ENCODE measurements at regions not wholly inside any gene's neighbourhood (a gene's known extent, or its start where the extent isn't known, plus 50 kb on each side); places are given as distances from the start of the nearest gene placed in this dataset.

- Histone ChIP-seq H3K4me1 (ENCODE audit: control insufficient read depth in 3 of 3, insufficient read depth in 3 of 3, low read length in 3 of 3) (no peaks in the 10 kb centered on the region), H3K36me3 (ENCODE audit: control insufficient read depth in 3 of 3, insufficient read depth in 3 of 3, low read length in 3 of 3) (no peaks in the 10 kb centered on the region), H3K9ac (ENCODE audit: low read depth in 1 of 3, low read length in 3 of 3) (no peak overlapping the region), H3K9me3 (ENCODE audit: control insufficient read depth in 3 of 3, low read length in 3 of 3) (no peaks in the 10 kb centered on the region), H3K4me3 (ENCODE audit: low read length in 3 of 3) (no peak overlapping the region), H3K27ac (ENCODE audit: low read depth, low read length) (no peak overlapping the region), H3K27me3 (ENCODE audit: control insufficient read depth in 3 of 3, insufficient read depth in 3 of 3, low read length in 3 of 3) (no peaks in the 10 kb centered on the region)
Measured at GRCh38 chr3:167920747-167921146, 175.0 kb downstream of the GOLIM4 start.

DNA sequence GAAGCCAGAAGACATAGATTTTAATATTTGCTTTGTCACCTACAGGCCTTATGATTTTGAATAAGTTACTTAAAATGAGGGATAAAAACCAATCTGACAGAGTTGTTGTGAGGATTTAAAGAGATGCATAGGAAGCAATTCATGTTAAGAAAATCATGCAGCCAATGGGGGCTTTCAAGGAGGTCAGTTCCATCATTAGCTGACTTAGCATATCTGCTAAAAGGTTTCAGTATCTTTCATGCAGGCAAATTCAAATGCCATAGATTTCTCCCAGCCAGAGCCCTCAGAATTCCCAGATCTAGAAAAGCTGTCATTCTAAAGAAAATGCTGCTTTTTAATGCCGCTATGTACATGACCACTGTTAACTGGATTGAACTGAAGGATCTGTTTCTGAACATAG, 176.1 kb downstream of the GOLIM4 start:
- Histone ChIP-seq H3K4me3 (ENCODE audit: low read length in 3 of 3) (no peak overlapping the region), H3K27me3 (ENCODE audit: control insufficient read depth in 3 of 3, insufficient read depth in 3 of 3, low read length in 3 of 3) (no peaks in the 10 kb centered on the region), H3K4me1 (ENCODE audit: control insufficient read depth in 3 of 3, insufficient read depth in 3 of 3, low read length in 3 of 3) (no peaks in the 10 kb centered on the region), H3K27ac (ENCODE audit: low read depth, low read length) (no peak overlapping the region), H3K9me3 (ENCODE audit: control insufficient read depth in 3 of 3, low read length in 3 of 3) (no peaks in the 10 kb centered on the region), H3K9ac (ENCODE audit: low read depth in 1 of 3, low read length in 3 of 3) (no peak overlapping the region), H3K36me3 (ENCODE audit: control insufficient read depth in 3 of 3, insufficient read depth in 3 of 3, low read length in 3 of 3) (no peaks in the 10 kb centered on the region)

GRCh38 chr3:167918686-167919085, 177.0 kb downstream of the GOLIM4 start:
- Histone ChIP-seq H3K27ac (ENCODE audit: low read depth, low read length) (no peak overlapping the region), H3K4me1 (ENCODE audit: control insufficient read depth in 3 of 3, insufficient read depth in 3 of 3, low read length in 3 of 3) (no peaks in the 10 kb centered on the region), H3K9me3 (ENCODE audit: control insufficient read depth in 3 of 3, low read length in 3 of 3) (no peaks in the 10 kb centered on the region), H3K4me3 (ENCODE audit: low read length in 3 of 3) (no peak overlapping the region), H3K9ac (ENCODE audit: low read depth in 1 of 3, low read length in 3 of 3) (no peak overlapping the region), H3K36me3 (ENCODE audit: control insufficient read depth in 3 of 3, insufficient read depth in 3 of 3, low read length in 3 of 3) (no peaks in the 10 kb centered on the region), H3K27me3 (ENCODE audit: control insufficient read depth in 3 of 3, insufficient read depth in 3 of 3, low read length in 3 of 3) (no peaks in the 10 kb centered on the region)

GRCh38 chr3:167918008-167918596, 177.6 kb downstream of the GOLIM4 start:
- H3K4me1 ChIP-seq (ENCODE audit: control insufficient read depth in 3 of 3, insufficient read depth in 3 of 3, low read length in 3 of 3), result no peaks in the 10 kb centered on the region
- no peaks in the 10 kb centered on the region for H3K9me3 ChIP-seq (ENCODE audit: control insufficient read depth in 3 of 3, low read length in 3 of 3)
- H3K36me3 ChIP-seq (ENCODE audit: control insufficient read depth in 3 of 3, insufficient read depth in 3 of 3, low read length in 3 of 3), result no peaks in the 10 kb centered on the region
- H3K27ac ChIP-seq (ENCODE audit: low read depth, low read length), result no peak overlapping the region
- H3K9ac ChIP-seq (ENCODE audit: low read depth in 1 of 3, low read length in 3 of 3), result no peak overlapping the region
- no peaks in the 10 kb centered on the region for H3K27me3 ChIP-seq (ENCODE audit: control insufficient read depth in 3 of 3, insufficient read depth in 3 of 3, low read length in 3 of 3)
- no peak overlapping the region for H3K4me3 ChIP-seq (ENCODE audit: low read length in 3 of 3)

DNA sequence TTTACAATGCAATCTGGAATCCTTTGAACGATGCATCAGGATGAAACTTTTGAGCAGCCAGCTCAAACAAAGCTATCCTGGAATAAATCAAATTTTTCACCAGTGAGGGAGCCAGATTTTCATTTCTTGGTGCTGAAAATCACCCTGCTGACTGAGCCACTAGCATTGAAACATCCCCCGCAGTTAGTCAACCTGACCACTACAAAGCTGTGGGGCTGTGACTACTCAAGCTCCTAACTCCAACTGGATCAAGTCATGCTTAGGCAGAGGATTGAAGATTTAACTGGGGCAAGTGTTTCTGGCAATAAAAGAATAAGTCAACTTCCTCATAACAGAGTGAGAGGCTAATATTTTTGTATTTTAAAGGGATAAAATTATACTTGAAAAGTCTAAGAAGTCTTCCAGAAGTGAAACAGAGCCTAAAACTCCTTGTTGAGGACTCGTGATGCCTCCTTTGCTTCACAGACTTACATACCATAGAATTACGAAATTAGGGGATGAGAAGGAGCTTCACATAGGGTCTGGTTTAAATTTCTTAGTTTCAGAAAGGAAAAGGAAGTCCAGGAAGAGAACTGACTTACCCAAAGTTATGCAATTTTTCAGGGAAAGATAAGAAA, 177.8 kb downstream of the SERPINI1 start:
- Histone ChIP-seq H3K4me3 (ENCODE audit: low read length in 3 of 3) (no peak overlapping the region), H3K9me3 (ENCODE audit: control insufficient read depth in 3 of 3, low read length in 3 of 3) (no peaks in the 10 kb centered on the region), H3K36me3 (ENCODE audit: control insufficient read depth in 3 of 3, insufficient read depth in 3 of 3, low read length in 3 of 3) (no peaks in the 10 kb centered on the region), H3K27ac (ENCODE audit: low read depth, low read length) (peak overlapping the region; percentile 21), H3K4me1 (ENCODE audit: control insufficient read depth in 3 of 3, insufficient read depth in 3 of 3, low read length in 3 of 3) (no peaks in the 10 kb centered on the region), H3K27me3 (ENCODE audit: control insufficient read depth in 3 of 3, insufficient read depth in 3 of 3, low read length in 3 of 3) (no peaks in the 10 kb centered on the region), H3K9ac (ENCODE audit: low read depth in 1 of 3, low read length in 3 of 3) (no peak overlapping the region)

GRCh38 chr3:167909952-167910351, 174.4 kb downstream of the SERPINI1 start:
- Histone ChIP-seq H3K9ac (ENCODE audit: low read depth in 1 of 3, low read length in 3 of 3) (no peak overlapping the region), H3K36me3 (ENCODE audit: control insufficient read depth in 3 of 3, insufficient read depth in 3 of 3, low read length in 3 of 3) (no peaks in the 10 kb centered on the region), H3K27ac (ENCODE audit: low read depth, low read length) (no peak overlapping the region), H3K9me3 (ENCODE audit: control insufficient read depth in 3 of 3, low read length in 3 of 3) (no peaks in the 10 kb centered on the region), H3K27me3 (ENCODE audit: control insufficient read depth in 3 of 3, insufficient read depth in 3 of 3, low read length in 3 of 3) (no peaks in the 10 kb centered on the region), H3K4me1 (ENCODE audit: control insufficient read depth in 3 of 3, insufficient read depth in 3 of 3, low read length in 3 of 3) (no peaks in the 10 kb centered on the region), H3K4me3 (ENCODE audit: low read length in 3 of 3) (no peak overlapping the region)

DNA sequence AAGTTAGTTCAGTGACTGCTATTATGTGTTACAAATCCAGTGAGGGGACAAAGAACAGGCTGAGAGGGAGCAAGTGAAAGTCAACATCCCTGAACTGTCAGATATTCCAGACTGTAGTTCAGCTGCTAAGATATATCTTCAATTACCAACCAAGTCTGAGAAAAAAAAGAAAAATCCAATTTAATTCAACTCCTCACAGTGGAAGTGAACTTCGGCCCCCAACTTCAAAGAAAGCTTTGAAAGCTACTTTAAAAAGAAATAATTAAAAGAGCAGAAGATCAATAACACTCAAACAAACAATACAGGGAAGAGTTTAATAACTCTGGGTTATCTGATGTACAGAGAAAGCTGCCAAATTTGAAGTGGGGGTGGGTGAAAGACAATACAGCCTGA, 174.0 kb downstream of the SERPINI1 start:
- no peak overlapping the region for H3K27ac ChIP-seq (ENCODE audit: low read depth, low read length)
- no peaks in the 10 kb centered on the region for H3K9me3 ChIP-seq (ENCODE audit: control insufficient read depth in 3 of 3, low read length in 3 of 3)
- H3K27me3 ChIP-seq (ENCODE audit: control insufficient read depth in 3 of 3, insufficient read depth in 3 of 3, low read length in 3 of 3), result no peaks in the 10 kb centered on the region
- H3K9ac ChIP-seq (ENCODE audit: low read depth in 1 of 3, low read length in 3 of 3), result no peak overlapping the region
- no peaks in the 10 kb centered on the region for H3K4me1 ChIP-seq (ENCODE audit: control insufficient read depth in 3 of 3, insufficient read depth in 3 of 3, low read length in 3 of 3)
- no peak overlapping the region for H3K4me3 ChIP-seq (ENCODE audit: low read length in 3 of 3)
- no peaks in the 10 kb centered on the region for H3K36me3 ChIP-seq (ENCODE audit: control insufficient read depth in 3 of 3, insufficient read depth in 3 of 3, low read length in 3 of 3)

DNA sequence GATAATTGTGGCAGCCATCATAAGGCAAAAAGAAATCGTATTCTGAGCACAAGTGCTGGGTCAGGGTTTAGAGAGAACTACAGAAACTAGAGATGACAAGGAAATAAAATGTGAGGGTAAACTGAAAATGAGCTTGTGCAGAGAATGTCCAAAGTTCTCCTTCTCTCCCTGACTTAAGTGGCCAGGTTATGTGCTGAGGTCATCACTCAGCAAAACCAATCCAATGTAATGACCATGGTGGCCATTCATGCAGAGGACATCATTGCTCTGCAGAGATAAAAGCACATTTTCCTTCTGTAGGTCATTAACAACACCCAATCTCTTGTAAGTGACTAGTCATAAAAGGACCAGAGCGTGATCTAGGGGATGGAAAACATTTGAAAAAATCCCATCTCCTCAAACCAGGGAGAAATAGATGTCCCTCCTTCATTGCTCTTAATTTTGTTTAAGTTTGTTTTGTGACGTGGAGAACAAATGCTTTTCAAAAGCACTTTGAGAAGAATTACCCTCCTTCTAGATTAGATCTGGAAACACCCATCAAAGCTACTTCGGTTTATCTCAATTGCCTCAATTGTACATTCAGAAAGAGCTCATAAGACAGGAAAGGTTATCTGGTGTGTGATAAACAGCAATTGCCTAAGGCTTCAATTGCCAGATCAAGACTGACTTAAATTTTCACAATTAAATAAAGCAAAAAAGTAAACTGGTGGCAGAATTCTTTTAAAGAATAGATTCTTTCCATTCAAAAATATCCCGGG, 173.4 kb downstream of the SERPINI1 start:
- Histone ChIP-seq H3K4me1 (ENCODE audit: control insufficient read depth in 3 of 3, insufficient read depth in 3 of 3, low read length in 3 of 3) (no peaks in the 10 kb centered on the region), H3K36me3 (ENCODE audit: control insufficient read depth in 3 of 3, insufficient read depth in 3 of 3, low read length in 3 of 3) (no peaks in the 10 kb centered on the region)

DNA sequence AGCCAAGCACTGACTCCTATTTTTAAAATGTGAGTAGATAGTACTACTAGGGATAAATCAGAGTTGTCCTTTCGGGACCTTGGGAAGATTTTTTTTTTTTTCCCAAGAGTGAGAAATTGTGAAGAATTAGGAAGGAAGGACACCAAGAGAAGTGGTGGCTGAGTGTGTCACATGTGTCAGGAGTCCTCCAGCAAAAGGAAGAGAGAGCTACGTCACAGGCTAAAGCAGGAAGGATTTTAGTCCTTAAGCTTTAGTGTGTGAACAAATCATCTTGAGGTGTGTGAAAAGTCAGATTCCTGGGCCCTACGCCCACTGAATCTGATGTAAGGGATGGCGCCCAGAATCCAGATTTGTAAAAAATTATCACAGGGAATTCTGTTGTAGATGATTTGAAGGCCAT, 172.7 kb downstream of the SERPINI1 start:
- no peaks in the 10 kb centered on the region for H3K4me1 ChIP-seq (ENCODE audit: control insufficient read depth in 3 of 3, insufficient read depth in 3 of 3, low read length in 3 of 3)
- H3K9ac ChIP-seq (ENCODE audit: low read depth in 1 of 3, low read length in 3 of 3), result no peak overlapping the region
- H3K27me3 ChIP-seq (ENCODE audit: control insufficient read depth in 3 of 3, insufficient read depth in 3 of 3, low read length in 3 of 3), result no peaks in the 10 kb centered on the region
- no peak overlapping the region for H3K4me3 ChIP-seq (ENCODE audit: low read length in 3 of 3)
- H3K36me3 ChIP-seq (ENCODE audit: control insufficient read depth in 3 of 3, insufficient read depth in 3 of 3, low read length in 3 of 3), result no peaks in the 10 kb centered on the region
- no peak overlapping the region for H3K27ac ChIP-seq (ENCODE audit: low read depth, low read length)
- no peaks in the 10 kb centered on the region for H3K9me3 ChIP-seq (ENCODE audit: control insufficient read depth in 3 of 3, low read length in 3 of 3)

More for the DNA sequence above, 173.4 kb downstream of the SERPINI1 start:
- H3K27me3 ChIP-seq (ENCODE audit: control insufficient read depth in 3 of 3, insufficient read depth in 3 of 3, low read length in 3 of 3), result no peaks in the 10 kb centered on the region
- no peak overlapping the region for H3K27ac ChIP-seq (ENCODE audit: low read depth, low read length)
- H3K9ac ChIP-seq (ENCODE audit: low read depth in 1 of 3, low read length in 3 of 3), result no peak overlapping the region
- no peak overlapping the region for H3K4me3 ChIP-seq (ENCODE audit: low read length in 3 of 3)
- no peaks in the 10 kb centered on the region for H3K9me3 ChIP-seq (ENCODE audit: control insufficient read depth in 3 of 3, low read length in 3 of 3)

DNA sequence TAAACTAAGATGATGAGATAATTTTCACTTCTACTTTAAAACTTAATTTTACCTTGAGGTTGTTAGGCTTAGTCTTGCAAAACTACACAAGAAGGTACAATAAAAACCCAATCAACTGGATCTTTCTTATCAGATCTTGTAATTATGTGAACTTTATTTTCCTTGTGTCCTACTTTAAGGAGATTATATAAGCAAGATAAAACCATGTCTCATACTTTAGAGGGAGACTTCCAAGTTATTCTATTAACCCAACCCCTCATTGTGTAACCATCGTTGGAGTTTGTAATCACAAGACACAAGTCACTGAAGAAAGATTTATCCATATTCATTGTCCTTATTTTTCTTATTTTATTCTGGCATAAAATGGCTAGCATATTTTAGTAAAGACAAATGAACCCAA, 165.6 kb downstream of the SERPINI1 start:
- no peaks in the 10 kb centered on the region for H3K4me1 ChIP-seq (ENCODE audit: control insufficient read depth in 3 of 3, insufficient read depth in 3 of 3, low read length in 3 of 3)
- H3K9ac ChIP-seq (ENCODE audit: low read depth in 1 of 3, low read length in 3 of 3), result no peak overlapping the region
- H3K9me3 ChIP-seq (ENCODE audit: control insufficient read depth in 3 of 3, low read length in 3 of 3), result no peaks in the 10 kb centered on the region
- no peak overlapping the region for H3K4me3 ChIP-seq (ENCODE audit: low read length in 3 of 3)
- no peak overlapping the region for H3K27ac ChIP-seq (ENCODE audit: low read depth, low read length)
- H3K27me3 ChIP-seq (ENCODE audit: control insufficient read depth in 3 of 3, insufficient read depth in 3 of 3, low read length in 3 of 3), result no peaks in the 10 kb centered on the region
- no peaks in the 10 kb centered on the region for H3K36me3 ChIP-seq (ENCODE audit: control insufficient read depth in 3 of 3, insufficient read depth in 3 of 3, low read length in 3 of 3)
